ENCODE measurements at regions not wholly inside any gene's neighbourhood (a gene's known extent, or its start where the extent isn't known, plus 50 kb on each side); places are given as distances from the start of the nearest gene placed in this dataset.

DNA sequence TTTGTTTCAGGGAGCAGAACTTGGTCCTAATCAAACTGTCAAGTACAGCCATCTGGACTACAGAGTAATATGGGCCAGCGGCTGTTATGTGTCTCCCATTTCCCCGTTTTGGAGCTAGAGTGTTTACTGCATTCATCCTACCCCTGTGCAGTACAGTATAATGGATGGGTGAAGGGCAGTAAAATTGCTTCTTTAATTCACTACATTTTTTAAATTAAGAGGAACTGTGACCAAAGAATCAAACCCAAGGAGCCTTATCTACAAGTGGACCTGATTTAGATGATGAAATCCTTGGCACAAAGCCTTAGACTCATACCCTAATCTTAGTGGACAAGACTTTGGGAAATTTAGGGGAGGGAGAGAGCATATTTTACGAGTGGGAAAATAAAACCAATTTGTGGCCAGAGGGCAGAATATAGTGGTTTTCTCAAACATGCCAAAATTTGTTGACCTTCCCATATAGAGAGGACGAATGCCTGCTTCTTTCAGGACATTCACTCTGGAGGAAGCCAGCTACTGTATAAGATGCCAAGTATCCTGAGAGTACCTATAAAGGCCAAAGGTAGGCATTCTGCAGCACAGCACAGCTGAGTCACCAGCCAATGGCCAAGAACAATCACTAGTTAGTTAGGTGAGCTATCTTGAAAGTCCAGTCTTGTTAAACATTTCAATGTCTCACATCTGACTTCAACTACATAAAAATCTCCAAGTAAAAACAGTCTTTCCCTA lies 253.8 kb upstream of the KCNIP4 start:
- no peak for FAIRE-seq
- TF ChIP-seq CTCF (IDR thresholded peaks at IDR 0.05; ENCODE audit: insufficient read depth, low read length, severe bottlenecking), result no peak

DNA sequence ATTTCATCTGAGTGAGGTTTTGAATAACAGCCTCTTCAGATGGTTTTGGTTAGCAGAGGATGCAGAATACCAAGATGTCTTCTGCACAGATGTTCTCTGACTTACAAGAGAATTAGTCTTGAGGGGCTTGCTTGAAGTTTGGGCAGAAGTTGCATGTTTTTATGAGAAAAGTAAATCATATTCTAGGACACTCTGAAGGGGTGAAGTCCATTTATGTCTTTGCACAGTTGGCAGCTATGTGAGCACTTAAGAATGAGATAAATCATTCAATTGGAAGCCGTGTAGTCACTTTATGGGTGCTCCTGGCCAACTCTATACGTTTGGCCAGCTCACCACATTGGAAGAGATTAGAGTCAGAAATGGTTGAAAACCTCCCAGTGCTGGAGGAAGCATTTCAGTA lies 252.7 kb upstream of the KCNIP4 start:
- no peak for FAIRE-seq
- no peak for TF ChIP-seq CTCF (IDR thresholded peaks at IDR 0.05; ENCODE audit: insufficient read depth, low read length, severe bottlenecking)
- no peaks in the 10 kb centered on the region for H3K27me3 ChIP-seq (ENCODE audit: control insufficient read depth, insufficient read depth, low read length)
- no peaks in the 10 kb centered on the region for H3K36me3 ChIP-seq (ENCODE audit: control insufficient read depth, insufficient read depth, low read length)
- DNase-seq (ENCODE audit: low read depth), result no peak
- H3K4me3 ChIP-seq (ENCODE audit: low read depth, low read length), result no peak overlapping the region

More for the DNA sequence above, 253.8 kb upstream of the KCNIP4 start:
- Histone ChIP-seq H3K27me3 (ENCODE audit: control insufficient read depth, insufficient read depth, low read length) (no peaks in the 10 kb centered on the region), H3K36me3 (ENCODE audit: control insufficient read depth, insufficient read depth, low read length) (no peaks in the 10 kb centered on the region), H3K4me3 (ENCODE audit: low read depth, low read length) (no peak overlapping the region)
- DNase-seq (ENCODE audit: low read depth), result peak; percentile 45

DNA sequence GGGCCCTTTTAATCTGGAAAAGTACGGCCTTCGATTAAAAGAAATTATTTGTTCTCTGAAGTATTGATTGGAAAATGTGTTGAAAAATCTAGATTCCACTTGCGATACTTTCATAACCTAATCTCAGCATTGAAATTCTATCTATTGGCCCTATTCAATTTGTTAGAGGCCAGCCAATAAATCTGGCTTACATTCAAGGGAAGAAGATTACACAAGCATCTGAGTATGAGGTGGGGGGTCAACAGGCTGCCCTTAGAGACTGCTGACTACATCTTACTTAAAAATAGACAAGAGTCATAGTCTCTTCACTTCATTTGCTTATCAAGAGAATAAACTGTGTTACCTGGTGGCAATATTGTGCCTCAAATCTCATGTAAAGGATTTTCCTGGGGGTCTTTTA lies 248.0 kb upstream of the KCNIP4 start:
- Histone ChIP-seq H3K27me3 (ENCODE audit: control insufficient read depth, insufficient read depth, low read length) (no peaks in the 10 kb centered on the region), H3K4me3 (ENCODE audit: low read depth, low read length) (no peak overlapping the region), H3K36me3 (ENCODE audit: control insufficient read depth, insufficient read depth, low read length) (no peaks in the 10 kb centered on the region)
- no peak for TF ChIP-seq CTCF (IDR thresholded peaks at IDR 0.05; ENCODE audit: insufficient read depth, low read length, severe bottlenecking)
- DNase-seq (ENCODE audit: low read depth), result no peak
- no peak for FAIRE-seq

DNA sequence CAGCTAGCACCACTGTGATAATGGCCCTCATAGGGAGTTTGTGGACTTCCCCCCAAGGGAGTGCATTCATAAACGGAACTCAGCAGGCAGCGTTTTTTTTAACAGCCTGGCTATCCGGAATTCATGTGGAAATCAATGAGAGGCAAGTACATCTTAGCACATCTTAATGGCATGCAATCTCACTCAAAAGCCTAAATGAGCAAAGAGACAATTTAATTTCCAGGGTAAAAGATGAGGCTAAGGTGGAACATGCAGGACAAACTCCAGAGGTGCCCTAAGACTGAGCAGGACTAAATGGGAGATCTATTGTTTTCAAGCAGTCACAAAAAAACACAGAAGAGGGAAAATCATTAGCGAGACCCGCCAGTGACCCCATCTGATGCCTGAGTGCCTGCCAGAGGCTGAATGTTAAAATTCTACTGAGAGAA lies 243.5 kb upstream of the KCNIP4 start:
- DNase-seq (ENCODE audit: low read depth) (no peak), FAIRE-seq (no peak)
- Histone ChIP-seq H3K4me3 (ENCODE audit: low read depth, low read length) (no peak overlapping the region), H3K36me3 (ENCODE audit: control insufficient read depth, insufficient read depth, low read length) (no peaks in the 10 kb centered on the region), H3K27me3 (ENCODE audit: control insufficient read depth, insufficient read depth, low read length) (no peaks in the 10 kb centered on the region)
- no peak for TF ChIP-seq CTCF (IDR thresholded peaks at IDR 0.05; ENCODE audit: insufficient read depth, low read length, severe bottlenecking)

DNA sequence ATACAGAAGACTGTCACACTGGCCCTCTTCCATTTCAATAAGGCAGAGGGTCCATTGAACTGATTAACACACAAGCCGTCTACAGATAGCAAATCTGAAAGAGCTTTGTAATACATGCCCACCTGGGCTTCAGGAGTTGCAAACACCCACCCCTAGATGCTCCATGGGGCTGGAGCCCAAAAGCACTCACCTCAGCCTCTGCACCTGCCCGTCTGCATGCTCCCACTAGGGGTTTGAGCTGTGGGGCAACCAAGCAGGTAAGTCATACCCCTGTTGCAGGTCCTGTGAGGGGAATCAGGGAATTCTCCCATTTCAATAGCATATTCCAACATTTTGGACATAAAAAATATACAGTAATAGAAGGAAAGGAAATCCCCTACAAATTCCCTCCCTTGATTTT lies 243.0 kb upstream of the KCNIP4 start:
- H3K27me3 ChIP-seq (ENCODE audit: control insufficient read depth, insufficient read depth, low read length), result no peaks in the 10 kb centered on the region
- FAIRE-seq, result no peak
- DNase-seq (ENCODE audit: low read depth), result no peak
- TF ChIP-seq CTCF (IDR thresholded peaks at IDR 0.05; ENCODE audit: insufficient read depth, low read length, severe bottlenecking), result no peak
- no peak overlapping the region for H3K4me3 ChIP-seq (ENCODE audit: low read depth, low read length)
- no peaks in the 10 kb centered on the region for H3K36me3 ChIP-seq (ENCODE audit: control insufficient read depth, insufficient read depth, low read length)

GRCh38 chr4:22190855-22191254 lies 242.3 kb upstream of the KCNIP4 start:
- no peak overlapping the region for H3K4me3 ChIP-seq (ENCODE audit: low read depth, low read length)
- H3K27me3 ChIP-seq (ENCODE audit: control insufficient read depth, insufficient read depth, low read length), result no peaks in the 10 kb centered on the region
- no peak for FAIRE-seq
- TF ChIP-seq CTCF (IDR thresholded peaks at IDR 0.05; ENCODE audit: insufficient read depth, low read length, severe bottlenecking), result no peak
- H3K36me3 ChIP-seq (ENCODE audit: control insufficient read depth, insufficient read depth, low read length), result no peaks in the 10 kb centered on the region
- peak; percentile 85 for DNase-seq (ENCODE audit: low read depth)
